MCF 10A (cell line): ENCODE measurements at regions not wholly inside any gene's neighbourhood (a gene's known extent, or its start where the extent isn't known, plus 50 kb on each side); places are given as distances from the start of the nearest gene placed in this dataset.

Experiments
- BruUV-seq: library from RNA; stranded (reverse); fragments of 400-500 nt; replicated peaks from 2 replicates; lab custom pipeline; 2021; lab: Mats Ljungman, UMichigan
- CTCF ChIA-PET: fragments of 300-600 bp; sonication (Branson Sonifier 250); formaldehyde crosslinking; extraction: SDS; loops from one replicate; lab custom pipeline; 2021; ENCODE audit warnings: antibody characterized with exemption, inconsistent platforms; lab: Yijun Ruan, JAX
- POLR2A ChIA-PET: fragments of 300-600, 350-650 bp; sonication (Branson Sonifier 250); formaldehyde crosslinking; extraction: SDS; loops from one replicate; lab custom pipeline; 2020; ENCODE audit warnings: antibody characterized with exemption, inconsistent platforms; lab: Yijun Ruan, JAX
- DNase-seq: peaks from one replicate; pipeline ENCODE4 v3.0.0-alpha.2; 2018; ENCODE audit not compliant: unreplicated experiment
- H3K27ac Mint-ChIP-seq: one replicate; pipeline ENCODE4 v1.8.0; 2022; ENCODE audit warnings: mild to moderate bottlenecking, low read depth, mixed read lengths; ENCODE audit not compliant: unreplicated experiment
- H3K27me3 Mint-ChIP-seq: one replicate; pipeline ENCODE4 v1.8.0; 2022; ENCODE audit warnings: mixed read lengths; ENCODE audit not compliant: insufficient read depth, unreplicated experiment
- H3K36me3 Mint-ChIP-seq: one replicate; pipeline ENCODE4 v1.8.0; 2022; ENCODE audit warnings: mild to moderate bottlenecking, moderate library complexity, mixed read lengths; ENCODE audit not compliant: insufficient read depth, unreplicated experiment
- H3K4me1 Mint-ChIP-seq: one replicate; pipeline ENCODE4 v1.8.0; 2022; ENCODE audit warnings: mixed read lengths; ENCODE audit not compliant: insufficient read depth, unreplicated experiment
- H3K4me3 Mint-ChIP-seq: one replicate; pipeline ENCODE4 v1.8.0; 2022; ENCODE audit warnings: mild to moderate bottlenecking, moderate library complexity, mixed read lengths; ENCODE audit not compliant: unreplicated experiment
- H3K9me3 Mint-ChIP-seq: one replicate; pipeline ENCODE4 v1.8.0; 2022; ENCODE audit warnings: mixed read lengths; ENCODE audit not compliant: unreplicated experiment
- CTCF ChIP-seq: fragments of 200-600 bp; IDR thresholded peaks from one replicate; pipeline ENCODE4 v1.8.0; 2022; ENCODE audit warnings: antibody characterized with exemption, mild to moderate bottlenecking; ENCODE audit not compliant: unreplicated experiment
- intact Hi-C: fragments of 100-400 bp; cut with micrococcal nuclease; formaldehyde crosslinking; loops from 2 replicates; pipeline ENCODE4 v1.14.1; 2022

- intact Hi-C loops = no loop called here
- Mint-ChIP-seq H3K27ac (no peak overlapping the region), H3K36me3 (no peaks in the 10 kb centered on the region), H3K9me3 (peaks cover 35% of the 10 kb centered on the region), H3K4me1 (no peaks in the 10 kb centered on the region), H3K4me3 (no peak overlapping the region), H3K27me3 (no peaks in the 10 kb centered on the region)
- ChIA-PET POLR2A (no interaction called here), CTCF (no interaction called here)
- BruUV-seq = no TSS peak
- no peak for DNase-seq
- TF ChIP-seq CTCF = no peak
Measured at GRCh38 chr6:40083141-40083920, 149.1 kb upstream of the MOCS1 start.

GRCh38 chr6:40082278-40083043, 148.2 kb upstream of the MOCS1 start:
- BruUV-seq = no TSS peak
- Mint-ChIP-seq H3K36me3 (no peaks in the 10 kb centered on the region), H3K4me1 (no peaks in the 10 kb centered on the region), H3K9me3 (peaks cover 35% of the 10 kb centered on the region), H3K27me3 (no peaks in the 10 kb centered on the region), H3K4me3 (no peak overlapping the region), H3K27ac (no peak overlapping the region)
- intact Hi-C loops = no loop called here
- DNase-seq = no peak
- no peak for TF ChIP-seq CTCF
- CTCF ChIA-PET = no interaction called here
- POLR2A ChIA-PET = no interaction called here

GRCh38 chr6:40077736-40078135, 143.5 kb upstream of the MOCS1 start:
- intact Hi-C loops = no loop called here
- peak; percentile 4 for DNase-seq

More at GRCh38 chr6:40077736-40078135, 143.5 kb upstream of the MOCS1 start:
- Mint-ChIP-seq H3K27me3 (no peaks in the 10 kb centered on the region), H3K4me3 (no peak overlapping the region), H3K4me1 (no peaks in the 10 kb centered on the region), H3K9me3 (peaks cover 41% of the 10 kb centered on the region), H3K36me3 (no peaks in the 10 kb centered on the region), H3K27ac (no peak overlapping the region)
- POLR2A ChIA-PET = no interaction called here
- TF ChIP-seq CTCF = no peak
- CTCF ChIA-PET = no interaction called here
- no TSS peak for BruUV-seq
